GM10266 (cell line): ENCODE measurements at regions not wholly inside any gene's neighbourhood (a gene's known extent, or its start where the extent isn't known, plus 50 kb on each side); places are given as distances from the start of the nearest gene placed in this dataset.
A peak's percentile ranks its signal among the peaks of the same experiment; 100 is the strongest.

ENCODE experiments used
- DNase-seq: peaks from one replicate; pipeline ENCODE4 v3.0.0; 2012; ENCODE audit errors: extremely low spot score
- CTCF ChIP-seq: IDR thresholded peaks from 2 replicates; pipeline ENCODE4 v1.5.1; 2012; ENCODE audit warnings: mild to moderate bottlenecking, low read depth; ENCODE audit not compliant: control insufficient read depth, insufficient read depth; ENCODE audit errors: missing control alignments

- DNase-seq = no peak
These were observed 83.3 kb upstream of the SLC66A3 start for GRCh38 chr2:11071939-11072338.

DNA sequence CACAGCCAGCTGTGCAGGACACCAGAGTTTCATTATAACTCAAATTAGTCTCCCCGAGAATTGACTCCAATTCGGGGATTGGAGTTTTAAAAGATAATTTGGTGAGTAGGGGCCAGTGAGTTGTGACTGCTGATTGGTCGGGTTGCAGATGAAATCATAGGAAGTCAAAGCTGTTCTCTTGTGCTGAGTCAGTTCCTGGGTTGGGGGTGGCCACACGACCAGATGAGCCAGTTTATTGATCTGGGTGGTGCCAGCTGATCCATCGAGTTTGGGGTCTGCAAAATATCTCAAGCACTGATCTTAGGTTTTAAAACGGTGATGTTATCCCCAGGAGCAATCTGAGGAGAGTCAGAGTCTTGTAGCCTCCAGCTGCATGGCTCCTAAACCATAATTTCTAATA lies 82.7 kb upstream of the SLC66A3 start:
- no peak for DNase-seq
- no peak for TF ChIP-seq CTCF

More at GRCh38 chr2:11071939-11072338, 83.3 kb upstream of the SLC66A3 start:
- no peak for TF ChIP-seq CTCF

GRCh38 chr2:11073251-11073650 lies 82.0 kb upstream of the SLC66A3 start:
- no peak for DNase-seq
- peak; percentile 51 for TF ChIP-seq CTCF

GRCh38 chr2:11073776-11074175 lies 81.5 kb upstream of the SLC66A3 start:
- no peak for DNase-seq
- no peak for TF ChIP-seq CTCF

- no peak for DNase-seq
- TF ChIP-seq CTCF = no peak
These were observed 80.9 kb upstream of the SLC66A3 start for GRCh38 chr2:11074246-11074820.

DNA sequence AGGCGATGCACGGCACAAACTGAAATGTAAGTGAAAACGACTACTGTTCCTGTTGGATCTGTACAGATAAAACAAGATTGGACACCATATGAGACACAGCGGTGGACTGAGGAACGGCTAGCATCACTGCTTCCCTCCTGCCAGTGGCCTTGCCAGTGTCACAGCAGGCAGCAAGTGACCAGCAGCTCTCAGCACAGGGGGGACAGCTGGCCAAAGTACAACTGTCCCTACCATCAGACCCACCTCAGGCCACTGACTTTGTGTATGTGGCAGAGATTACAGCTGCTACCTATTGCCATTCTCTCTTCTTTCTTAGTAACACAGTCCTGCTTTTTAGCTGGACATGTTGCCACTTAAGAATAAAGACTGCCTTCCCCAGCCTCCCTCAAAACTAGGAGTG lies 80.0 kb upstream of the SLC66A3 start:
- DNase-seq = no peak
- TF ChIP-seq CTCF = no peak

DNA sequence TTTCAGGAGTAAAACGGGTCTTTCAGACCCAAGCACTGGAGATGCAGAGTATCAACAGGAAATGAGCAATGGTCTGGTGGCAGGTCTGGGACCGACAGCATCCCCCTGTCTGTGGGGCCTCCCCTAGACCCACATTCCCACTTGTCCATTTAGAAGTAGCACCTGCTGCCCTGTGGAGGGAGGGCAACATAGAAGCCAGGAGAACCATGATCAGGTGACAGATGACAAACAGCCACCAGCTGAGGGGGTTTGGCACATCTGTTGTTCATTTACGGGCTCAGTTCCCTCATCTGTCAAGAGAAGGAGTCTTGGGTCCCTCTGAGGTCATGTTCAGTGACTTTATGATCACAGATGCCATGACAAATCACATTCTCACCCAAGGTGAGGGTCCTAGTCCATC lies 77.9 kb upstream of the SLC66A3 start:
- TF ChIP-seq CTCF = no peak

More for the DNA sequence above, 77.9 kb upstream of the SLC66A3 start:
- no peak for DNase-seq
